ENCODE measurements at regions not wholly inside any gene's neighbourhood (a gene's known extent, or its start where the extent isn't known, plus 50 kb on each side); places are given as distances from the start of the nearest gene placed in this dataset.

DNA sequence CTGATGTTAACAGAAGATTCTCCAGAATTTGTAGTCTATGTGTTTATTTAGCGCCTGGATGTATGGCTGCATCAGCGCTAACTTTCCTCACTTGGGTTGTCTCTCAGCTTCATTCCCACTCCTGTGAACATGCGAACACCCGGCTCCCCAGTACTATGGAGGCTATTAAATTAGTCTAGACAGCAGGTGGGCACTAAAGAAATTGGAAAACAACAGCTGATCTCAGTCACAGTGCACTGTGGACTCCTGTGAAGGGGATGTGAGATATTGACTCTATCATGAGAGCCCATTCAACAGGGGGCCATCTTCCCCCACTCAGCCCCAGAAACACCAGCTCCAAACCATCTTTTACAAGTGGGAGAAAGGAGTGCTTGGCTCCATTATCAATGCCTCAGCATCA is 471.0 kb downstream of the KDM4C start:
- Histone ChIP-seq H3K4me3 (ENCODE audit: low read length) (no peak overlapping the region), H3K36me3 (ENCODE audit: control insufficient read depth, insufficient read depth, low read length) (no peaks in the 10 kb centered on the region), H3K27ac (ENCODE audit: low read length) (no peak overlapping the region), H3K27me3 (ENCODE audit: control insufficient read depth, insufficient read depth, low read length) (peaks cover 2% of the 10 kb centered on the region), H3K4me1 (ENCODE audit: control insufficient read depth, insufficient read depth, low read length) (no peaks in the 10 kb centered on the region), H3K9me3 (ENCODE audit: control insufficient read depth, insufficient read depth, low read length) (no peaks in the 10 kb centered on the region)
- intact Hi-C loops (cut with micrococcal nuclease) = no loop called here
- Mint-ChIP-seq H3K4me3 (no peak overlapping the region), H3K27me3 (ENCODE audit: low read depth in 2 of 2) (peaks cover 22 to 64% of the 10 kb centered on the region in 2 donors), H3K9me3 (no peaks in the 10 kb centered on the region), H3K4me1 (peaks cover 0 to 6% of the 10 kb centered on the region in 2 donors), H3K36me3 (no peaks in the 10 kb centered on the region), H3K27ac (no peak overlapping the region)
- no peak for ATAC-seq
- TF ChIP-seq, protein P1, sequence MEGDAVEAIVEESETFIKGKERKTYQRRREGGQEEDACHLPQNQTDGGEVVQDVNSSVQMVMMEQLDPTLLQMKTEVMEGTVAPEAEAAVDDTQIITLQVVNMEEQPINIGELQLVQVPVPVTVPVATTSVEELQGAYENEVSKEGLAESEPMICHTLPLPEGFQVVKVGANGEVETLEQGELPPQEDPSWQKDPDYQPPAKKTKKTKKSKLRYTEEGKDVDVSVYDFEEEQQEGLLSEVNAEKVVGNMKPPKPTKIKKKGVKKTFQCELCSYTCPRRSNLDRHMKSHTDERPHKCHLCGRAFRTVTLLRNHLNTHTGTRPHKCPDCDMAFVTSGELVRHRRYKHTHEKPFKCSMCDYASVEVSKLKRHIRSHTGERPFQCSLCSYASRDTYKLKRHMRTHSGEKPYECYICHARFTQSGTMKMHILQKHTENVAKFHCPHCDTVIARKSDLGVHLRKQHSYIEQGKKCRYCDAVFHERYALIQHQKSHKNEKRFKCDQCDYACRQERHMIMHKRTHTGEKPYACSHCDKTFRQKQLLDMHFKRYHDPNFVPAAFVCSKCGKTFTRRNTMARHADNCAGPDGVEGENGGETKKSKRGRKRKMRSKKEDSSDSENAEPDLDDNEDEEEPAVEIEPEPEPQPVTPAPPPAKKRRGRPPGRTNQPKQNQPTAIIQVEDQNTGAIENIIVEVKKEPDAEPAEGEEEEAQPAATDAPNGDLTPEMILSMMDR (IDR thresholded peaks at IDR 0.05) = no peak
- WGBS (ENCODE audit: insufficient coverage) = 95% methylated on average over 4 of the region's 4 CpGs
- no peak for DNase-seq

DNA sequence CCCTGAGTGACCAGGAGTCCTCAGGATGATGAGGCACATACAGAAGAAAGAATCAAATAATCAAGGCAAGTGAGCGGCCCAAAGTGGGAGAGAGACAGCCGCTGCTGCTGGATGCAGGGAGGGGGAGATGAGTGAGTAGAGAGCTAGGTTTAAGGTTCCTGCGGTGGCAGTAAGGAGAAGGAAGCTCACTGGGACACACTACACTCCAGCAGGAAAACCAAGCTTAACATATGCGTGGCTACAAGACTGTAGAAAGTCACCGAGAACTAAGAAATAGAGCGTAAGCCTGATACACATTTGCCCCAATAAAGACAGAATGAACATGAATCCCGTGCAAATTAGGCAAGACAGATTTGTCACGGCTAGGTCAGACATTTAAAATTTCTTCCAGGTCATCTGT is 470.2 kb downstream of the KDM4C start:
- DNase-seq = no peak
- H3K27me3 Mint-ChIP-seq (ENCODE audit: low read depth in 2 of 2) = peaks cover 22 to 59% of the 10 kb centered on the region in 2 donors

DNA sequence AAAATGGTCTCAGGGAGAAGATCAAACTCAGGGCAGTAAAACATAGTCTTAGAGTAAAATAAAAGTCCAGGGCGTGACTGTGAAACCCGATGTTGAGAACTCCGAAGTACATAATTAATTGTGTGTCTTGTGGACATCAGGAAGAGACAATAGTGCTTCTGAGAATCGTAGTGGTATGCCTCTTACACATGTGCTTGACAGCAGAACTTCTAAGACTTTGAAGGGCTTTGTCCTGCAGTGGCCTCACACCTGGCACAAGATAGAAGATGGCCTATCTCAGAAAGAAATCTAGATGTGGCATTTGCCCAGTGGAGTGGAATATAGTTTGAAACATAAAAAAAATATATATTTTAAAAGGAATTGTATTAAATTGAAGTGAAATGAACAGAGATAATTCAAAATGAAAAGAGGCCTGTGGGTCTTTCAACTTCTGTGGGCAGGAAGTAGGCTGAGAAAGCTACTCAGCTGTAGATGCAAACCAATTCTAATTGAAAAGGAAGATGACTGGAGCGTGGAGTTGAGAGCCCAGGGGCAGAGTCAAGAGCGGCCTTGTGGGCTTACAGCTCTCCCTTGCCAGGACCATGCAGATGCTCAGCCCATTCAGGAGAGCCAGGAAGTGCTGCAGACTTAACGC is 468.4 kb downstream of the KDM4C start:
- Histone ChIP-seq H3K4me1 (ENCODE audit: control insufficient read depth, insufficient read depth, low read length) (no peaks in the 10 kb centered on the region), H3K36me3 (ENCODE audit: control insufficient read depth, insufficient read depth, low read length) (no peaks in the 10 kb centered on the region), H3K27me3 (ENCODE audit: control insufficient read depth, insufficient read depth, low read length) (peaks cover 2% of the 10 kb centered on the region), H3K27ac (ENCODE audit: low read length) (no peak overlapping the region), H3K9me3 (ENCODE audit: control insufficient read depth, insufficient read depth, low read length) (no peaks in the 10 kb centered on the region), H3K4me3 (ENCODE audit: low read length) (no peak overlapping the region)
- Mint-ChIP-seq H3K36me3 (no peaks in the 10 kb centered on the region), H3K9me3 (no peaks in the 10 kb centered on the region), H3K4me3 (no peak overlapping the region), H3K4me1 (peaks cover 0 to 6% of the 10 kb centered on the region in 2 donors), H3K27ac (no peak overlapping the region), H3K27me3 (ENCODE audit: low read depth in 2 of 2) (peaks cover 20 to 56% of the 10 kb centered on the region in 2 donors)
- WGBS (ENCODE audit: insufficient coverage) = 66% methylated on average over 7 of the region's 7 CpGs
- DNase-seq (peak in 1 of 2 donors; percentile 7), ATAC-seq (no peak)
- TF ChIP-seq, protein P1 (IDR thresholded peaks at IDR 0.05) = no peak
- intact Hi-C loops (cut with micrococcal nuclease) = no loop called here

More for the DNA sequence above, 470.2 kb downstream of the KDM4C start:
- no peaks in the 10 kb centered on the region for H3K9me3 ChIP-seq (ENCODE audit: control insufficient read depth, insufficient read depth, low read length)
- H3K27ac Mint-ChIP-seq = no peak overlapping the region
- H3K4me1 ChIP-seq (ENCODE audit: control insufficient read depth, insufficient read depth, low read length) = no peaks in the 10 kb centered on the region
- ATAC-seq = no peak
- WGBS (ENCODE audit: insufficient coverage) = 88% methylated on average over 7 of the region's 8 CpGs
- intact Hi-C loops (cut with micrococcal nuclease) = no loop called here
- peaks cover 2% of the 10 kb centered on the region for H3K27me3 ChIP-seq (ENCODE audit: control insufficient read depth, insufficient read depth, low read length)
- peaks cover 0 to 6% of the 10 kb centered on the region in 2 donors for H3K4me1 Mint-ChIP-seq
- no peaks in the 10 kb centered on the region for H3K36me3 ChIP-seq (ENCODE audit: control insufficient read depth, insufficient read depth, low read length)
- H3K27ac ChIP-seq (ENCODE audit: low read length) = no peak overlapping the region
- no peaks in the 10 kb centered on the region for H3K9me3 Mint-ChIP-seq
- no peaks in the 10 kb centered on the region for H3K36me3 Mint-ChIP-seq
- H3K4me3 Mint-ChIP-seq = no peak overlapping the region
- no peak overlapping the region for H3K4me3 ChIP-seq (ENCODE audit: low read length)
- TF ChIP-seq, protein P1 (IDR thresholded peaks at IDR 0.05) = no peak
